GM18909 (cell line): ENCODE measurements at regions not wholly inside any gene's neighbourhood (a gene's known extent, or its start where the extent isn't known, plus 50 kb on each side); places are given as distances from the start of the nearest gene placed in this dataset.
"Not testable (repeated sequence)": the region's sequence is repeated elsewhere in the genome, so short reads cannot be mapped to it uniquely, and the experiment has no call there.

Source experiments
- ATAC-seq: cut with Tn5 transposase; IDR thresholded peaks from one replicate; pipeline ENCODE4 v1.9.1; 2021; ENCODE audit warnings: mild to moderate bottlenecking; ENCODE audit not compliant: unreplicated experiment, poor library complexity

DNA sequence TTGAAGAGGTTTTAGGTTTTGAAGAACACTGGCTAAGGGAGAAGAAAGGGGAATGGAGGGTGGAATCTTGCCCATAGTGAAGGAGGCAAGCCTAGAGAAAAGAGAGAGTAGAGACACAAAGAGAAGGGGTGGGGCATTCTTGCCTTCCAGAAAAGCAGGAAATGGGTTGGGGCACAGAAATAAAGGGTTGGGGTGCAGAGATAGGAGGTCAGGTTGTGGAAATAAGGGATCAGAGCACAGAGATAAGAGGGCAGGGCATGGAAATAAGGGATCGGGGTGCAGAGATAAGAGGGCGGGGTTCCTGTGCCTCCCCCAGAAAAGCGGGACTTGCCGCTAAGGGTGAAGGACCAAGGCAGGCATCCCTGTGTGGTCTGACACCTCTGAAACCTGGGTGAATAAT, 69.9 kb downstream of the ALG1L2 start:
- not testable (repeated sequence) for ATAC-seq

DNA sequence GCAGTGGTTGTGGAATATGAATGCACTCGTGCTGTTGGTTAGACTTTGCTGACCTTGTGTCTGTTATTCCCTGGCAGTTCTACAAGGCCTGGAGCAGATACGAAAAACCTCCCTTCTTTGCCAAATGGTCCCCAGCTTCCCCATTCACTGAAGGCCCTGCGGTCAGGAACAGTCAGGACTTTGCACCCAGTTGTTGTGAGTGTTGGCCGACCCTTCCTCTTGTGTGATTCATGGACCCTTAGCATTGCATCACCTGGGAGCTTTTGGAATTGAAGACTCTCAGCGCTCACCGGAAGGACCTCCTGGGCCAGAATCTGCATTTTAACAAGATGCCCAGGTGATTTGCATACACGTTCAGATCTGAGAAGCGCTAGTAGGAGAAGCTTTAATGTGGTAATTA, 71.6 kb downstream of the ALG1L2 start:
- not testable (repeated sequence) for ATAC-seq

DNA sequence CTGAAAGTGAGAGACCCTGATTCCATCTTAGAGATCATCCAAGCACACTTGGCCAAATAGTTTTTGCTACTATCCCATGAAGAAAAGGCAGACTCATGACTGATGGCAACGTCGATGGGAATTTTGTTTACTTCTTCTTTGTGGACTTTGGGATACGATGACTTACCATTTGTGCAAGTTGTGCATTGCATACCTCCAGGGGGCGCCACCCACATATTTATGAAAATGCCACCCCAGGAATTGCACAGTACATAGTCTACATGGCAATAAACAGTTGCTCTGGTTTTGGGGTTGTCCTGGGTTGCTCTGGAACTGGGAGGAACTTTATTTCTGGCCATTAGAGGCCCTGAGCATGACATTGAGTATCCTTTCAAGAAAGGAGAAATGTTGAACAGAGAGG, 73.8 kb downstream of the ALG1L2 start:
- not testable (repeated sequence) for ATAC-seq

GRCh38 chr3:130166856-130167255, 85.2 kb downstream of the ALG1L2 start:
- ATAC-seq = not testable (repeated sequence)

GRCh38 chr3:130175195-130175594, 93.6 kb downstream of the ALG1L2 start:
- ATAC-seq = not testable (repeated sequence)

DNA sequence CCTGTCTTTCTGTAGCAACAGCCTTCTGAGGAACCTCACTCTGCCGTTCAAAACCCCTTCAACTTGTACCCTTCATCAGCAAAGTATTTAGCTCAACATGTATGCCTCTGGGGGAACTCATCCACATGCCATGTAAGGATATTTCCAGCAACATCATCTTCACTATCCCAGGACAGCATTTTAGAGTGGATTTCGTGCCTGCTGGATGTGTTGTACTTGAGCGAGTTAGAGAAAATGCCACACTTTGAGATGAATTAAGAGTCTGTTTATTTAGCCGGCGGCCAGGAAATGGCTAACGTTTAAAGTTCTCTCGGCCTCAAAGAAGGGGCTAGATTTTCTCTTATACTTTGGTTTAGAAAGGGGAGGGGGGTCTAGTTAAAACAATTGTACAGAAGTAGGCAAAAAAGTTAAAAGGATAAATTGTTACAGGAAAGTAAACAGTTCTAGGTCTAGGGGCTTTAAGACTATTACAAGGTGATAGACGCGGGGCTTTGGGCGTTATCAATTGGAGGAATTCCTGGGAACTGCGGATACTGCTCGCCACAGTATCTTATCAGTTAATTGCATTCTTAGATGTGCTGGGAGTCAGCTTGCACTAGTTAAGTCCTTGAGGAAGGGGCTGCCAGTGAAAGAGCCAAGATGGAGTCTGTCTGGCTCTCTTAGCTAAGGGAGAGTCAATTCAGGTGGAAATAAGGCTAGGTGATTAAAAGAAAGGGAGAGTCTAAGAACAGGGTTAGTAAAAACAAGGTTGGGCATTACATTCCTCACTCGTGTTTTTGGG, 95.0 kb downstream of the ALG1L2 start:
- ATAC-seq = not testable (repeated sequence)

DNA sequence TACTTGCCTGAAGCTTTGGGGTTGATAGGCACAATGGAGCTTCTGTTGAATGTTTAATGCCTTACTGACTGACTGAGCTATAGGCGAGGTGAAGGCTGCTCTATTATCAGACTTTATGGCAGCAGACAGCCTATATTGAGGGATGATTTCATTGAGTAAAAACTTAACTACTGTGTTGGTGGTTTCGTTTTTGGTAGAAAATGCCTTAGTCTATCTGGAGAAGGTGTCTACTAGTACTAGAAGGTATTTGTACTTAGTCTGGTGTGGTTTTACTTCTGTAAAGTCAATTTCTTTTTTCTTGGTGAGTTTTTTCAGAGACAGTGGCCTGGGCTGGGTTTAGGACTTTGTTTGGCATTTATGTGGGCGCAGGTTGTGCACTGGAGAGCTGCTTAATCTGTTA, 97.2 kb downstream of the ALG1L2 start:
- not testable (repeated sequence) for ATAC-seq

- ATAC-seq = not testable (repeated sequence)
These were observed 97.8 kb downstream of the ALG1L2 start for GRCh38 chr3:130179353-130179970.

DNA sequence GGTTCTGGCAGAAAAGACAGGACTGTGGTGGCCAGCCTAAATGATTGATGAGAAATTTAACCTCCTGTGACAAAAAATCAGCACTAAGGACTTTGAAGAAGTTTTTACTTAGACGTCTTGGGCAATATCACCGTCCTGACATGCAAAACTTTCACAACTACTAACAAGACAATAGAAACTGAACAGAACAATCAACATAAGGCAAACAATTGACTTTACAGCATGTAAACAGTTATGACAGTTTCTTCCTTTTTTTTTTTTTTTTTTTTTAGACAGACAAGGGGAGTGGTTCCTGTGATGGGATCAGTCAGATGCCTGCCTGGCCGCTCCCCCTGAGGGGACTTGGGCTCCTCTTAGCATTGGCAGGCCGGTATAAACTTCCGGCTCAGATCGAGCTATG, 100.8 kb downstream of the ALG1L2 start:
- not testable (repeated sequence) for ATAC-seq

DNA sequence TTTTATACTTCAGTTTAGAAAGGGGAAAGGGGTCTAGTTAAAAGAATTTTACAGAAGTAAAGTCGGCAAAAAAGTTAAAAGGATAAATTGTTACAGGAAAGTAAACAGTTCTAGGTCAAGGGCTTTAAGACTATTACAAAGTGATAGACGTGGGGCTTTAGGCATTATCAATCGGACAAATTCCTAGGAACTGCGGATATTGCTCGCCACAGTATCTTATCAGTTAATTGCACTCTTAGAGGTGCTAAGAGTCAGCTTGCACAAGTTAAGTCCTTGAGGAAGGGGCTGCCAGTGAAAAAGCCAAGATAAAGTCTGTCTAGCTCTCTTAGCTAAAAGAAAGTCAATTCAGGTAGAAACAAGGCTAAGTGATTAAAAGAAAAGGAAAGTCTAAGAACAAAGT, 102.1 kb downstream of the ALG1L2 start:
- not testable (repeated sequence) for ATAC-seq

- not testable (repeated sequence) for ATAC-seq
These were observed 102.8 kb downstream of the ALG1L2 start for GRCh38 chr3:130184152-130185024.

DNA sequence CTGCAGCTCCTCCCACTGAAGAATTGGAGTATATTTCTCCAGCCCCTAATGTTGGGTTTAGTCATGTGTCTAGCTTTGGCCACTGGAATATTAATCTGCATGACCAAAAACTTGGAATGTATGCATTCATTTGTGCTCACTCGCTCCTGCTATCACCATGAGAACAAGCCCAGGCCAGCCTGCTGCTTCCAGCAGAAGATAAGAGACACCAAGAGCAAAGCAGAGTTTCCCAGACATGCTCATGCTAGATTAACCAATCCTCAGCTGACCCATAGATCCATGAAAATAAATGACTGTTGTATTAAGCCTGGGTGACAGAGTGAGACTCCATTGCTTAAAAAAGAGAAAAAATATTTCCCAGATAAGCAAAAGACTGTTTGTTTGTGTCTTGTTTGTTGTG, 119.6 kb downstream of the ALG1L2 start:
- ATAC-seq = not testable (repeated sequence)

- not testable (repeated sequence) for ATAC-seq
These were observed 122.0 kb downstream of the ALG1L2 start for GRCh38 chr3:130203633-130204032.

DNA sequence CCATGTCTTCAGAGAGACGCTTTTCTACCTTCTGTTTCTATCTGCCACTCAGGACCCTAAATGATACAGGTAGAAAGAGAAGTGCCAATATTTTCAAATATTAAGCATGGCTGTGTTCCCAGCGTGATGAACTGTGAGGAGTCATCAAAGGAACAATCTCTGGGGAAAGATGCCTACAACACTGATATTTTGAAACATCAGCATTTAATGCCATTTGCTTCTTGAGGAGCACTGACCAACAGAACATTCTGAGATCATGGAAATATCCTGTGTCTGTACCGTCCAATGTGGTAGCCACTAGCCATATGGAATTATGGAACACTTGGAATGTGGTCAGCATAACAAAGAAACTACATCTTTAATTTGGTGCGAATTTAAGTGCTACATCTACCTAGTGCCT, 117.9 kb upstream of the COL6A5 start:
- no peak for ATAC-seq

GRCh38 chr3:130242850-130243569, 102.5 kb upstream of the COL6A5 start:
- no peak for ATAC-seq

GRCh38 chr3:130243808-130244207, 101.7 kb upstream of the COL6A5 start:
- no peak for ATAC-seq

- no peak for ATAC-seq
These were observed 94.5 kb upstream of the COL6A5 start for GRCh38 chr3:130250982-130251381.

- ATAC-seq = no peak
These were observed 90.0 kb upstream of the COL6A5 start for GRCh38 chr3:130255442-130255841.

GRCh38 chr3:130256821-130257340, 88.6 kb upstream of the COL6A5 start:
- ATAC-seq = no peak

DNA sequence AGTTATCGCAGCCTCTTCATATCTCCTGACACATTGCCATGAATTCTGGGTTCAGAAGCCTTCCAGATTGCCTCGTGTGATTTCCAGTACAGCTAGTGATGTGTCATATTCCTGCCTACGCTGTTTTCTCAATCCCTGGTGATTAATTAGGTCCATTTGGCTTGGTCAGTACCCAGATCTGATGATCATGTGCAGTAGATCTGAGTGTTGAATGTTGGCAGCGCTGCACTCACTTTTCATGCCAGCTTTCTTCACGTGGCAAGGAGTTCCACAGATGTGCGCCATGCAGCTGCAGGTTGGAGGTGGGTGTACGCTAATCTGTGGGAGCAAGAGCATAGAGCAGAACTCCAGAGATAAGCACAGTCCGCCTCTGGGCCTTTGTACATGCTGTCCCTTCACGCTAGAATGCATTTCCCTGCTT, 86.9 kb upstream of the COL6A5 start:
- no peak for ATAC-seq
